ENCODE measurements at regions not wholly inside any gene's neighbourhood (a gene's known extent, or its start where the extent isn't known, plus 50 kb on each side); places are given as distances from the start of the nearest gene placed in this dataset.

DNA sequence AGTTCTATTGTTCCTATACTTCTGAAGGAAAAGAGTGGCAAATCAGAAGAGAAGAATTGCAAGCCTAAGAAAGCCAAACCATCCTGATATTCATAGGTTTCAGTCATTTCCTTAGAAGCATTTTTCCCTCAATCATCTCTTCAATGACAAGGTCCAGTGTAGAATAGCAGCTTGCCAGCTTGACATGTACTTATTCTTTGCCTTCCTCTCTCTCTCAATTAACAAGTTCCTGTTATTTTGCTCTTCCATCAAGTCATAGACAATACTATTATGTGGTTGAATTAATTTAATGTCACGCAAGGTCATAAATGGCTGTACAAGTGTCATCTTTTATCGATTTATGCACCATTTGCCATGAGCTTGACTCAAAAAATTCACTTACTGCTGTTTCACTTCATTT is 216.3 kb upstream of the MBL2 start:
- Histone ChIP-seq H3K79me2 (ENCODE audit: low read depth) (no peaks in the 10 kb centered on the region), H3F3A (ENCODE audit: insufficient read depth, low read depth) (no peaks in the 10 kb centered on the region), H3K27ac (no peak overlapping the region), H3K4me3 (no peak overlapping the region), H3K4me1 (replicated peaks; ENCODE audit: insufficient read depth) (no peaks in the 10 kb centered on the region), H3K4me2 (no peak overlapping the region), H2AFZ (no peak overlapping the region), H3K27me3 (ENCODE audit: insufficient read depth, low read depth) (no peaks in the 10 kb centered on the region), H4K20me1 (ENCODE audit: insufficient read depth) (no peaks in the 10 kb centered on the region), H3K36me3 (ENCODE audit: low read depth) (no peaks in the 10 kb centered on the region), H3K9me3 (ENCODE audit: insufficient read depth, low read depth) (no peaks in the 10 kb centered on the region), H3K9me2 (ENCODE audit: insufficient read depth) (no peaks in the 10 kb centered on the region)
- intact Hi-C loops (cut with micrococcal nuclease; ENCODE audit: unreplicated experiment), result no loop called here
- ChIA-PET CTCF (no interaction called here), POLR2A (ENCODE audit: unreplicated experiment) (no interaction called here)
- DNase-seq, result no peak
- TF ChIP-seq, protein P1, sequence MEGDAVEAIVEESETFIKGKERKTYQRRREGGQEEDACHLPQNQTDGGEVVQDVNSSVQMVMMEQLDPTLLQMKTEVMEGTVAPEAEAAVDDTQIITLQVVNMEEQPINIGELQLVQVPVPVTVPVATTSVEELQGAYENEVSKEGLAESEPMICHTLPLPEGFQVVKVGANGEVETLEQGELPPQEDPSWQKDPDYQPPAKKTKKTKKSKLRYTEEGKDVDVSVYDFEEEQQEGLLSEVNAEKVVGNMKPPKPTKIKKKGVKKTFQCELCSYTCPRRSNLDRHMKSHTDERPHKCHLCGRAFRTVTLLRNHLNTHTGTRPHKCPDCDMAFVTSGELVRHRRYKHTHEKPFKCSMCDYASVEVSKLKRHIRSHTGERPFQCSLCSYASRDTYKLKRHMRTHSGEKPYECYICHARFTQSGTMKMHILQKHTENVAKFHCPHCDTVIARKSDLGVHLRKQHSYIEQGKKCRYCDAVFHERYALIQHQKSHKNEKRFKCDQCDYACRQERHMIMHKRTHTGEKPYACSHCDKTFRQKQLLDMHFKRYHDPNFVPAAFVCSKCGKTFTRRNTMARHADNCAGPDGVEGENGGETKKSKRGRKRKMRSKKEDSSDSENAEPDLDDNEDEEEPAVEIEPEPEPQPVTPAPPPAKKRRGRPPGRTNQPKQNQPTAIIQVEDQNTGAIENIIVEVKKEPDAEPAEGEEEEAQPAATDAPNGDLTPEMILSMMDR (conservative IDR thresholded peaks at IDR 0.05), result no peak
- no peak for TF ChIP-seq EZH2 (IDR thresholded peaks at IDR 0.05; ENCODE audit: low read depth)
- BruUV-seq (replicated peaks), result no TSS peak

DNA sequence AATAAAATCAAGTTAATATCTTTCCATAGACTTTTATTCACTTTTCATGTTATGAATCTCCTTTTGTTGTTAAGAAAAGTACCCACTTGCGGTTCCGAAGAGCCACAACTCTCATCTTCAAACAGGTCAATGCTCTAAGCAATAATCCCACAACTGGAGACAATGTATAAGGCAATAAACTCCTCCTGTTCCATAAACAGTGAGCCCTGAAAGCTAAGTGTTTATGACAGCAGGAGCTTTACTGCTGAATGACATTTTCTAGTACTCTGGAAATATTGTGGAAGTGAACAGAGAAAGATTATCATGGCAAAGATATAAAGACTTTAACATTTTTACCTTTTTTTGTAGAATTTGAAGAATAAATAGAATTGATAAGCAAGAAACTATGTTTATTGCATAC is 213.5 kb upstream of the MBL2 start:
- no peak overlapping the region for H3K4me2 ChIP-seq
- intact Hi-C loops (cut with micrococcal nuclease; ENCODE audit: unreplicated experiment), result no loop called here
- CTCF ChIA-PET, result no interaction called here
- no peaks in the 10 kb centered on the region for H3K4me1 ChIP-seq (replicated peaks; ENCODE audit: insufficient read depth)
- TF ChIP-seq EZH2 (IDR thresholded peaks at IDR 0.05; ENCODE audit: low read depth), result no peak
- TF ChIP-seq, protein P1 (conservative IDR thresholded peaks at IDR 0.05), result no peak
- H3K27me3 ChIP-seq (ENCODE audit: insufficient read depth, low read depth), result no peaks in the 10 kb centered on the region
- POLR2A ChIA-PET (ENCODE audit: unreplicated experiment), result no interaction called here
- no TSS peak for BruUV-seq (replicated peaks)
- no peak overlapping the region for H3K27ac ChIP-seq
- H4K20me1 ChIP-seq (ENCODE audit: insufficient read depth), result no peaks in the 10 kb centered on the region
- H3F3A ChIP-seq (ENCODE audit: insufficient read depth, low read depth), result no peaks in the 10 kb centered on the region
- H3K9me3 ChIP-seq (ENCODE audit: insufficient read depth, low read depth), result no peaks in the 10 kb centered on the region
- no peaks in the 10 kb centered on the region for H3K79me2 ChIP-seq (ENCODE audit: low read depth)
- H2AFZ ChIP-seq, result no peak overlapping the region
- no peaks in the 10 kb centered on the region for H3K9me2 ChIP-seq (ENCODE audit: insufficient read depth)
- H3K36me3 ChIP-seq (ENCODE audit: low read depth), result no peaks in the 10 kb centered on the region
- H3K4me3 ChIP-seq, result no peak overlapping the region
- DNase-seq, result no peak

DNA sequence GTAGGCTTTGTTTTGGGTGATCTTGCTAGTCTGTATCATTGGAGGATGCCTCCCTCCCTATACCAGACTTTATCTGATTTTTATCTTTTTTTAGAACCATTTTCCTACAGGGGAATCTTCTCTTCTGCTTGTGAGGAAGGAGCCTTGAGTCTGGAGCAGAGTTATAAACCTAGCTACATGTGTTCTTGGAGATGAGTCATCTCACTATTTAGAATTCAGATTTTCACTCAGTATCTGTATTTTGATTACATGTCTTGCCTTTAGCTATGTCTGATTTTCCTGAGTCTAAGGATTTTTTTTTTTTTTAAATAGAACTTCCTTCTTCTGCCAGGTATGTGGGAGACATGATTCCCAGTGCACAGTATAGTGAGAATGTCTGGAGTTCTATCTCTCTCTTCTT is 211.6 kb upstream of the MBL2 start:
- Histone ChIP-seq H3K4me1 (replicated peaks; ENCODE audit: insufficient read depth) (no peaks in the 10 kb centered on the region), H4K20me1 (ENCODE audit: insufficient read depth) (no peaks in the 10 kb centered on the region), H3K27ac (no peak overlapping the region), H3K9me2 (ENCODE audit: insufficient read depth) (no peaks in the 10 kb centered on the region), H3K79me2 (ENCODE audit: low read depth) (no peaks in the 10 kb centered on the region), H3K9me3 (ENCODE audit: insufficient read depth, low read depth) (no peaks in the 10 kb centered on the region), H3K4me2 (no peak overlapping the region), H3K27me3 (ENCODE audit: insufficient read depth, low read depth) (no peaks in the 10 kb centered on the region), H3K36me3 (ENCODE audit: low read depth) (no peaks in the 10 kb centered on the region), H2AFZ (no peak overlapping the region), H3K4me3 (no peak overlapping the region), H3F3A (ENCODE audit: insufficient read depth, low read depth) (no peaks in the 10 kb centered on the region)
- no TSS peak for BruUV-seq (replicated peaks)
- ChIA-PET CTCF (no interaction called here), POLR2A (ENCODE audit: unreplicated experiment) (no interaction called here)
- TF ChIP-seq, protein P1 (conservative IDR thresholded peaks at IDR 0.05), result no peak
- TF ChIP-seq EZH2 (IDR thresholded peaks at IDR 0.05; ENCODE audit: low read depth), result no peak
- intact Hi-C loops (cut with micrococcal nuclease; ENCODE audit: unreplicated experiment), result no loop called here
- no peak for DNase-seq
